T-cell (primary cell): ENCODE measurements at regions not wholly inside any gene's neighbourhood (a gene's known extent, or its start where the extent isn't known, plus 50 kb on each side); places are given as distances from the start of the nearest gene placed in this dataset.

ENCODE experiments used
- ATAC-seq, 4 experiments: fragments of 200-7000 bp in 3 of 4; fragments of 150-1000 bp in 1 of 4; cut with Tn5 transposase; replicated peaks in 1 of 4; 1 replicate in 3 of 4; 2 replicates in 1 of 4; pipeline ENCODE4 v1.10.0; 2021; ENCODE audit warnings: moderate library complexity in 3 of 4, mild to moderate bottlenecking in 2 of 4, moderate number of reproducible peaks in 1 of 4
- CTCF ChIA-PET, 2 donors: fragments of 300-600 bp; sonication (Branson Sonifier 250); formaldehyde crosslinking; loops; one replicate each; lab custom pipeline; 2022; ENCODE audit warnings: antibody characterized with exemption in 2 of 2; lab: Charles Lee
- POLR2A ChIA-PET, 2 donors: fragments of 300-600 bp; sonication (Branson Sonifier 250); formaldehyde crosslinking; loops; one replicate each; lab custom pipeline; 2022; ENCODE audit warnings: antibody characterized with exemption in 2 of 2; lab: Charles Lee
- DNase-seq, 35 experiments: peaks; one replicate each; pipeline versions ENCODE4 v3.0.0 to v3.0.0-alpha.2; 2013 to 2023
- H3K27ac ChIP-seq: one replicate; pipeline ENCODE4 v1.5.1; 2013; ENCODE audit warnings: low read length
- H3K27me3 ChIP-seq, 2 experiments: replicated peaks in 1 of 2; 1 replicate in 1 of 2; 2 replicates in 1 of 2; pipeline versions ENCODE4 v1.6.1 to v1.7.0; 2013; ENCODE audit warnings: low read length in 1 of 2, mixed read lengths in 1 of 2; ENCODE audit not compliant: control insufficient read depth in 2 of 2, insufficient read depth in 2 of 2; ENCODE audit errors: extremely low read depth in 1 of 2
- H3K36me3 ChIP-seq, 2 donors: 1 replicate in 1 of 2; 2 replicates in 1 of 2; pipeline versions ENCODE4 v1.6.1 to v1.7.0; 2013; ENCODE audit warnings: low read length in 1 of 2; ENCODE audit not compliant: control insufficient read depth in 2 of 2, insufficient read depth in 1 of 2; ENCODE audit errors: extremely low read depth in 1 of 2
- H3K4me1 ChIP-seq, 2 experiments: 1 replicate in 1 of 2; 2 replicates in 1 of 2; pipeline versions ENCODE4 v1.6.1 to v1.7.0; 2013; ENCODE audit warnings: low read length in 2 of 2, mixed read lengths in 1 of 2; ENCODE audit not compliant: insufficient read depth in 2 of 2, control insufficient read depth in 1 of 2; ENCODE audit errors: extremely low read depth in 1 of 2
- H3K4me3 ChIP-seq, 2 donors: 1 replicate in 1 of 2; 2 replicates in 1 of 2; pipeline versions ENCODE4 v1.5.1 to v1.7.0; 2013; ENCODE audit warnings: mild to moderate bottlenecking in 2 of 2, low read length in 1 of 2, moderate library complexity in 1 of 2; ENCODE audit not compliant: control insufficient read depth in 1 of 2; ENCODE audit errors: extremely low read depth in 1 of 2
- H3K9me3 ChIP-seq: 2 replicates; pipeline ENCODE4 v1.7.0; 2013
- H3K27ac Mint-ChIP-seq, 2 donors: one replicate each; pipeline ENCODE4 v1.8.0; 2020 to 2021; ENCODE audit warnings: mild to moderate bottlenecking in 2 of 2, mixed read lengths in 2 of 2
- H3K27me3 Mint-ChIP-seq, 2 donors: one replicate each; pipeline ENCODE4 v1.8.0; 2021 to 2022; ENCODE audit warnings: mixed read lengths in 2 of 2
- H3K36me3 Mint-ChIP-seq: one replicate; pipeline ENCODE4 v1.8.0; 2021; ENCODE audit warnings: mixed read lengths
- H3K4me1 Mint-ChIP-seq, 3 donors: one replicate each; pipeline ENCODE4 v1.8.0; 2020 to 2022; ENCODE audit warnings: mixed read lengths in 3 of 3, mild to moderate bottlenecking in 1 of 3
- H3K4me3 Mint-ChIP-seq, 3 donors: one replicate each; pipeline ENCODE4 v1.8.0; 2020 to 2022; ENCODE audit warnings: mild to moderate bottlenecking in 3 of 3, mixed read lengths in 3 of 3, moderate library complexity in 3 of 3
- H3K9me3 Mint-ChIP-seq, 3 donors: one replicate each; pipeline ENCODE4 v1.8.0; 2020 to 2022; ENCODE audit warnings: mixed read lengths in 3 of 3
- WGBS: methylation state at CpG from one replicate; pipeline ENCODE4 v1.1.5; 2013; ENCODE audit warnings: missing lambda C conversion rate; ENCODE audit not compliant: insufficient coverage; 5-methylcytosine and 5-hydroxymethylcytosine counted together

GRCh38 chr10:125547010-125547650 lies 135.8 kb downstream of the TEX36 start:
- ChIA-PET POLR2A (no interaction called here), CTCF (no interaction called here)
- Mint-ChIP-seq H3K27me3 (peaks cover 4 to 8% of the 10 kb centered on the region in 2 donors), H3K4me3 (no peak overlapping the region), H3K4me1 (no peaks in the 10 kb centered on the region), H3K36me3 (no peaks in the 10 kb centered on the region), H3K9me3 (no peaks in the 10 kb centered on the region), H3K27ac (no peak overlapping the region)
- 78% methylated on average over 5 of the region's 10 CpGs for WGBS
- no peaks in the 10 kb centered on the region for H3K9me3 ChIP-seq
- ATAC-seq: no peak
- H3K36me3 ChIP-seq: no peaks in the 10 kb centered on the region
- no peak for DNase-seq
- peaks cover 0 to 7% of the 10 kb centered on the region in 2 experiments for H3K27me3 ChIP-seq
- no peak overlapping the region for H3K27ac ChIP-seq
- H3K4me3 ChIP-seq: no peak overlapping the region
- H3K4me1 ChIP-seq: no peaks in the 10 kb centered on the region

GRCh38 chr10:125543796-125544195 lies 139.2 kb downstream of the TEX36 start:
- no peak overlapping the region for H3K4me3 ChIP-seq
- Mint-ChIP-seq H3K4me1 (no peaks in the 10 kb centered on the region), H3K4me3 (no peak overlapping the region), H3K27me3 (peaks cover 4 to 11% of the 10 kb centered on the region in 2 donors), H3K36me3 (no peaks in the 10 kb centered on the region), H3K27ac (no peak overlapping the region), H3K9me3 (no peaks in the 10 kb centered on the region)
- H3K27ac ChIP-seq: no peak overlapping the region
- no peak for DNase-seq
- ChIA-PET POLR2A (no interaction called here), CTCF (no interaction called here)
- H3K9me3 ChIP-seq: no peaks in the 10 kb centered on the region
- H3K27me3 ChIP-seq: peaks cover 0 to 11% of the 10 kb centered on the region in 2 experiments
- no peak for ATAC-seq
- 77% methylated on average over 10 of the region's 10 CpGs for WGBS
- no peaks in the 10 kb centered on the region for H3K36me3 ChIP-seq
- no peaks in the 10 kb centered on the region for H3K4me1 ChIP-seq

DNA sequence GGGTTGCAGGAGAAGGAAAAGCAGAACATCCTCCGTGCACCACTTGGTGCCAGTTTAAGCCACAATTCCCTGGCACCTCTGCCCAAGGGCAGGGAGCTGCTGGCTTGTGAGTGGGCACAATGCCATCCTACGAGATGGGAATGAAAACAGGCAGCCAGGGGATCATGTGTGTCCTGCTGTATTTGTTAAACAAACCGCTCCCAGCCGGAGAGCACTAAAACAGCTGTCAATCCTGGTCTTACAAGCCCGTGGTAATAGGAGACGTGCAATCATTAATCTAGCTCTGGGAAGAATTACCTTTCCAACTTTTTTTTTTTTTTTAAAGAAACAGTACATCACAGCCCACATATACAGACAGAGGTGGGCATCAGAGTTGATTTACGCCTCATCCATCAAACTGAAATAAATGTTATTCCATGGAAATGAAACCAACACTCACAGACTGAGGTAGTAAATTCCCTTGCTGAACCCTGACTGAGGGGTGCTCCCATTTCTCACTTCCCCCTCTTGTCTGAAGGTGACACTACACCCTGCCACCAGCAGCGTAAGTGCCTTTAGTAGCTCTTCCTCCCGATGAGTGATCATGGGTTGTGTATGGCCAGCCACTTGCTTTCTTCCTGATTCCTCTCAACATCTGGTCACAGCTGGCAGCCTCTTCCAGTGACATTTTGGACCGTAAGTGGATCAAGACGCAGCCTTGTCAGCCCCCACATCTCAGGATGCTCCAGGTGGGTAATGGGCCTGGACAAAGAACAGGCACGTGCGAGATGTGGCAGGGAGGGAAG lies 143.8 kb downstream of the TEX36 start:
- H3K27me3 ChIP-seq: peaks cover 0 to 14% of the 10 kb centered on the region in 2 experiments
- no peak overlapping the region for H3K27ac Mint-ChIP-seq
- H3K27me3 Mint-ChIP-seq: peaks cover 8% of the 10 kb centered on the region in 2 donors
- H3K36me3 Mint-ChIP-seq: no peaks in the 10 kb centered on the region
- no peak overlapping the region for H3K4me3 Mint-ChIP-seq
- no peak for ATAC-seq
- ChIA-PET CTCF (no interaction called here), POLR2A (no interaction called here)
- H3K4me1 Mint-ChIP-seq: no peaks in the 10 kb centered on the region
- H3K9me3 Mint-ChIP-seq: no peaks in the 10 kb centered on the region
- 64% methylated on average over 8 of the region's 13 CpGs for WGBS
- no peaks in the 10 kb centered on the region for H3K36me3 ChIP-seq
- no peak for DNase-seq
- no peaks in the 10 kb centered on the region for H3K9me3 ChIP-seq
- H3K4me1 ChIP-seq: no peaks in the 10 kb centered on the region
- H3K4me3 ChIP-seq: no peak overlapping the region
- H3K27ac ChIP-seq: no peak overlapping the region

DNA sequence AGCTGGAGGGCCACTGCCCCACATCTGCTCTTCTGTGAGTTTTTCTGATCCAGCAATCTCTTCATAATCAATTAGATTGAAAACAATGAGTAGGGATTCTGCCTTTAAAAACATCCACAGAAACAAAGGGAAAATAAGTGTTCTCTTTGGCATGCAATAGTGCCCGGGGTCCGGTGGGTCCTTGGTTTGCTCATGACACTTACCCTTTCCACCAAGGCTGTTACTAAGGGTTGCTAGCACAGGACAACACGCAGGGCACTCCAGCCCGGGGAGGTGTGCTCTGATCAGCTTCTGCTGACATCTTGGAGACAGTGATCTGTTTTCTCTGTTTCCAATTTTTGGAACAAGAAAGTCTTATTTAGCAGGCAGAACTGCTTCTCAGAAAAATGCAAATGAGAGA lies 146.7 kb downstream of the TEX36 start:
- H3K4me3 Mint-ChIP-seq: no peak overlapping the region
- H3K9me3 Mint-ChIP-seq: no peaks in the 10 kb centered on the region
- no peak overlapping the region for H3K27ac Mint-ChIP-seq
- no peaks in the 10 kb centered on the region for H3K36me3 Mint-ChIP-seq
- POLR2A ChIA-PET: no interaction called here
- H3K36me3 ChIP-seq: no peaks in the 10 kb centered on the region
- H3K27me3 ChIP-seq: peaks cover 0 to 20% of the 10 kb centered on the region in 2 experiments
- no peak overlapping the region for H3K27ac ChIP-seq
- WGBS: 89% methylated on average over 1 of the region's 4 CpGs
- CTCF ChIA-PET: no interaction called here
- H3K4me1 ChIP-seq: no peaks in the 10 kb centered on the region
- no peaks in the 10 kb centered on the region for H3K9me3 ChIP-seq
- no peak overlapping the region for H3K4me3 ChIP-seq
- DNase-seq (no peak), ATAC-seq (no peak)
- H3K27me3 Mint-ChIP-seq: peaks cover 8 to 10% of the 10 kb centered on the region in 2 donors
- no peaks in the 10 kb centered on the region for H3K4me1 Mint-ChIP-seq

DNA sequence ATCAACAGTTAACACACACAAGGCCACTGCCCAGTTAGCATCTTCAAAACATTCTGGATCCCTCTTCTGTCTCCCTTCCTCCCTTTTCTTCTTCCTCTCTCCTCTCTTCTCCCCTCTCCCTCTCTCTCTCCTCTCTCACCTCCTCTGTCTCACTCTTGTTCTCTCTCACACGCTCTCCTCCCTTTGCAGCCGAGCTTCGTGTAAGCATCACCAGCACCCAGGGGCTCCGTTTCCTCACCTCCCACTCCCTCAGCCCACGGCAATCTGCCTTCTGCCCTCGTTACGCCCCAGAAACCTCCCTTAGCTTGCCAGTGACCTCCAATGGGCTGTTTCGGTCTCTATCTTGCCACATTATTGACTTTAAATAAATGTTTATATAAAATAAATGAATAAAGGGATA lies 147.4 kb downstream of the TEX36 start:
- H3K9me3 Mint-ChIP-seq: no peaks in the 10 kb centered on the region
- Histone ChIP-seq H3K27me3 (peaks cover 0 to 17% of the 10 kb centered on the region in 2 experiments), H3K9me3 (no peaks in the 10 kb centered on the region), H3K36me3 (no peaks in the 10 kb centered on the region), H3K4me1 (no peaks in the 10 kb centered on the region), H3K4me3 (no peak overlapping the region), H3K27ac (no peak overlapping the region)
- no peak for ATAC-seq
- WGBS: 61% methylated on average over 4 of the region's 8 CpGs
- CTCF ChIA-PET: interaction anchor here in 1 of 2 donors (0.6 kb wide), 1 partner anchor 17 kb away, joined by 6 read pairs; no protein-coding TSS in a partner anchor
- no peak for DNase-seq
- POLR2A ChIA-PET: no interaction called here
- no peak overlapping the region for H3K27ac Mint-ChIP-seq
- H3K4me3 Mint-ChIP-seq: no peak overlapping the region
- H3K36me3 Mint-ChIP-seq: no peaks in the 10 kb centered on the region
- peaks cover 8 to 10% of the 10 kb centered on the region in 2 donors for H3K27me3 Mint-ChIP-seq
- H3K4me1 Mint-ChIP-seq: no peaks in the 10 kb centered on the region

- Mint-ChIP-seq H3K36me3 (no peaks in the 10 kb centered on the region), H3K27ac (no peak overlapping the region), H3K9me3 (no peaks in the 10 kb centered on the region), H3K27me3 (peaks cover 6 to 8% of the 10 kb centered on the region in 2 donors), H3K4me1 (no peaks in the 10 kb centered on the region), H3K4me3 (no peak overlapping the region)
- no peak overlapping the region for H3K4me3 ChIP-seq
- H3K9me3 ChIP-seq: no peaks in the 10 kb centered on the region
- CTCF ChIA-PET: no interaction called here
- POLR2A ChIA-PET: no interaction called here
- ATAC-seq (no peak), DNase-seq (no peak)
- no peaks in the 10 kb centered on the region for H3K36me3 ChIP-seq
- H3K27ac ChIP-seq: no peak overlapping the region
- peaks cover 0 to 16% of the 10 kb centered on the region in 2 experiments for H3K27me3 ChIP-seq
- 67% methylated on average over 3 of the region's 5 CpGs for WGBS
- no peaks in the 10 kb centered on the region for H3K4me1 ChIP-seq
These were observed 148.4 kb downstream of the TEX36 start for GRCh38 chr10:125534515-125534914.
